H9 (cell line): ENCODE measurements at regions not wholly inside any gene's neighbourhood (a gene's known extent, or its start where the extent isn't known, plus 50 kb on each side); places are given as distances from the start of the nearest gene placed in this dataset.

ENCODE experiments used
- DNase-seq: peaks from one replicate; pipeline ENCODE4 v3.0.0-alpha.2; 2017
- H2AFZ ChIP-seq: one replicate; pipeline ENCODE4 v1.6.1; 2013; ENCODE audit warnings: mild to moderate bottlenecking, low read length, control low read depth, moderate library complexity
- H2AK5ac ChIP-seq: 2 replicates; pipeline ENCODE4 v1.6.1; 2013; ENCODE audit warnings: low read length, control low read depth, mixed read lengths; ENCODE audit not compliant: insufficient read length
- H2BK120ac ChIP-seq: one replicate; pipeline ENCODE4 v1.6.1; 2013; ENCODE audit warnings: low read depth, mild to moderate bottlenecking, low read length, control low read depth, inconsistent platforms; ENCODE audit not compliant: poor library complexity, severe bottlenecking
- H2BK12ac ChIP-seq: 2 replicates; pipeline ENCODE4 v1.6.1; 2013; ENCODE audit warnings: low read length, control low read depth, mixed read lengths, low read depth; ENCODE audit not compliant: insufficient read length
- H2BK15ac ChIP-seq: 2 replicates; pipeline ENCODE4 v1.6.1; 2013; ENCODE audit warnings: low read depth, low read length, control low read depth
- H2BK20ac ChIP-seq: one replicate; pipeline ENCODE4 v1.6.1; 2013; ENCODE audit warnings: low read depth, mild to moderate bottlenecking, low read length, control low read depth, inconsistent platforms; ENCODE audit not compliant: poor library complexity, severe bottlenecking
- H2BK5ac ChIP-seq: 2 replicates; pipeline ENCODE4 v1.6.1; 2013; ENCODE audit warnings: low read length, control low read depth, mixed read lengths; ENCODE audit not compliant: insufficient read length
- H3K14ac ChIP-seq: 2 replicates; pipeline ENCODE4 v1.6.1; 2013; ENCODE audit warnings: low read length, control low read depth; ENCODE audit not compliant: insufficient read depth
- H3K18ac ChIP-seq: 2 replicates; pipeline ENCODE4 v1.6.1; 2013; ENCODE audit warnings: low read depth, mild to moderate bottlenecking, mixed read lengths, low read length, control low read depth; ENCODE audit not compliant: insufficient read length
- H3K23ac ChIP-seq: 2 replicates; pipeline ENCODE4 v1.6.1; 2013; ENCODE audit warnings: low read length, control low read depth, mixed read lengths, low read depth; ENCODE audit not compliant: insufficient read length
- H3K23me2 ChIP-seq: 2 replicates; pipeline ENCODE4 v1.6.1; 2013; ENCODE audit warnings: low read depth, mild to moderate bottlenecking, mixed read lengths, low read length, control low read depth; ENCODE audit not compliant: insufficient read length, poor library complexity, severe bottlenecking
- H3K27ac ChIP-seq: 2 replicates; pipeline ENCODE4 v1.5.1; 2013; ENCODE audit warnings: low read length, control low read depth, mixed read lengths, low read depth; ENCODE audit not compliant: insufficient read length
- H3K27me3 ChIP-seq: 2 replicates; pipeline ENCODE4 v1.6.1; 2013; ENCODE audit warnings: low read length, control low read depth, inconsistent platforms; ENCODE audit not compliant: insufficient read depth
- H3K4ac ChIP-seq: 2 replicates; pipeline ENCODE4 v1.6.1; 2013; ENCODE audit warnings: low read depth, mild to moderate bottlenecking, control low read depth, inconsistent platforms, low read length, moderate library complexity
- H3K4me1 ChIP-seq: 2 replicates; pipeline ENCODE4 v1.6.1; 2013; ENCODE audit warnings: low read length, control low read depth, inconsistent platforms; ENCODE audit not compliant: insufficient read depth
- H3K4me2 ChIP-seq: 2 replicates; pipeline ENCODE4 v1.6.1; 2013; ENCODE audit warnings: low read length, control low read depth, mixed read lengths; ENCODE audit not compliant: insufficient read length, insufficient read depth
- H3K56ac ChIP-seq: 2 replicates; pipeline ENCODE4 v1.6.1; 2013; ENCODE audit warnings: low read depth, mild to moderate bottlenecking, mixed read lengths, low read length, control low read depth; ENCODE audit not compliant: insufficient read length
- H3K79me1 ChIP-seq: 2 replicates; pipeline ENCODE4 v1.6.1; 2013; ENCODE audit warnings: low read depth, mild to moderate bottlenecking, moderate library complexity, low read length, control low read depth, inconsistent platforms; ENCODE audit not compliant: insufficient read depth, poor library complexity, severe bottlenecking
- H3K79me2 ChIP-seq: 2 replicates; pipeline ENCODE4 v1.6.1; 2013; ENCODE audit warnings: low read length, control low read depth, inconsistent platforms; ENCODE audit not compliant: insufficient read depth
- H3K9ac ChIP-seq: 2 replicates; pipeline ENCODE4 v1.6.1; 2013; ENCODE audit warnings: low read length, control low read depth, mixed read lengths; ENCODE audit not compliant: insufficient read length; ENCODE audit errors: extremely low read depth
- H3K9me3 ChIP-seq: one replicate; pipeline ENCODE4 v1.6.1; 2013; ENCODE audit warnings: low read depth, low read length, inconsistent platforms; ENCODE audit not compliant: control insufficient read depth
- H3T11ph ChIP-seq: one replicate; pipeline ENCODE4 v1.6.1; 2013; ENCODE audit warnings: mild to moderate bottlenecking, low read length, control low read depth, inconsistent platforms
- H4K20me1 ChIP-seq: one replicate; pipeline ENCODE4 v1.6.1; 2013; ENCODE audit not compliant: control insufficient read depth, insufficient read length, insufficient read depth
- H4K5ac ChIP-seq: 2 replicates; pipeline ENCODE4 v1.6.1; 2013; ENCODE audit warnings: low read depth, mild to moderate bottlenecking, mixed read lengths, low read length, control low read depth; ENCODE audit not compliant: insufficient read length
- H4K8ac ChIP-seq: replicated peaks from 2 replicates; pipeline ENCODE4 v1.6.1; 2013; ENCODE audit warnings: low read length, control low read depth, mixed read lengths, low read depth; ENCODE audit not compliant: insufficient read length
- H4K91ac ChIP-seq: 2 replicates; pipeline ENCODE4 v1.6.1; 2013; ENCODE audit warnings: low read depth, mild to moderate bottlenecking, moderate library complexity, mixed read lengths, low read length, control low read depth; ENCODE audit not compliant: insufficient read length
- H3K27ac Mint-ChIP-seq, 3 experiments: 2 replicates in 2 of 3; 3 replicates in 1 of 3; pipeline ENCODE4 v1.8.0; 2020 to 2021; ENCODE audit warnings: mixed read lengths in 3 of 3, mild to moderate bottlenecking in 1 of 3, moderate library complexity in 1 of 3
- H3K27me3 Mint-ChIP-seq: 2 replicates; pipeline ENCODE4 v1.8.0; 2021; ENCODE audit warnings: low read depth, mild to moderate bottlenecking, moderate library complexity, mixed read lengths
- H3K36me3 Mint-ChIP-seq, 3 experiments: 2 replicates in 2 of 3; 3 replicates in 1 of 3; pipeline ENCODE4 v1.8.0; 2020 to 2021; ENCODE audit warnings: low read depth in 3 of 3, mixed read lengths in 3 of 3; ENCODE audit not compliant: insufficient read depth in 1 of 3
- H3K4me1 Mint-ChIP-seq, 2 experiments: 2 replicates each; pipeline ENCODE4 v1.8.0; 2020; ENCODE audit warnings: mixed read lengths in 2 of 2
- H3K4me3 Mint-ChIP-seq, 2 experiments: 2 replicates in 1 of 2; 3 replicates in 1 of 2; pipeline ENCODE4 v1.8.0; 2020 to 2021; ENCODE audit warnings: mild to moderate bottlenecking in 2 of 2, mixed read lengths in 2 of 2, moderate library complexity in 1 of 2
- H3K9me3 Mint-ChIP-seq, 2 experiments: 2 replicates in 1 of 2; 3 replicates in 1 of 2; pipeline ENCODE4 v1.8.0; 2020; ENCODE audit warnings: mild to moderate bottlenecking in 2 of 2, mixed read lengths in 2 of 2, moderate library complexity in 1 of 2
- CTCF ChIP-seq: fragments of 200-600 bp; sonication (generic); conservative IDR thresholded peaks from 3 replicates; pipeline ENCODE4 v1.8.0; 2021; ENCODE audit warnings: antibody characterized with exemption, mild to moderate bottlenecking
- WGBS: extraction: QIAGEN DNeasy Blood & Tissue Kit; methylation state at CpG from one replicate; pipeline ENCODE4 v1.1.7; 2013; ENCODE audit warnings: missing lambda C conversion rate, low lambda C conversion rate, mixed read lengths; ENCODE audit not compliant: insufficient read length; ENCODE audit errors: extremely low coverage; 5-methylcytosine and 5-hydroxymethylcytosine counted together

DNA sequence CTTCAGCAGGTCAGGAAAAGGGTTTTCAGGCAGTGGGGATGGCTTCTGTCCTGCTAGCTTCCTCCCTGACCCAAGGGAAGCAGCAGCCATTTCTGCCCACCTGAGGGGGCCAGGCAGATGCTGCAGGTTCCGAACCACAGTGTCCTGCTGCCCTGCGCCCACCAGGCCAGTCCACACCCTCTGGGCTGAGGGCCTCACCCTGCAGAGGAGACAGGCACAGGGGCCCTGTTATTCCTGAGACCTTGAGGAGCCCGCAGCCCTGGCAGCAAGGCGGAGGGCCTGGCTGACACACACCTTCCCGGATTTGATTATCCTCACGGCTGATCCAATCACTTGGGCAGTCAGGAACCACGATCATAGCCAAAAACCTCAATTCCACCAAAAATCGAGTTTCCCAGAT is 725.8 kb downstream of the BRD1 start:
- no peak for DNase-seq
- Histone ChIP-seq H4K5ac (no peak overlapping the region), H3K27ac (no peak overlapping the region), H2BK120ac (no peak overlapping the region), H3K79me2 (no peaks in the 10 kb centered on the region), H3K56ac (no peak overlapping the region), H3K9ac (no peak overlapping the region), H3K79me1 (no peaks in the 10 kb centered on the region), H3T11ph (no peak overlapping the region), H3K4ac (no peak overlapping the region), H3K9me3 (no peaks in the 10 kb centered on the region), H2BK5ac (no peak overlapping the region), H2BK20ac (no peak overlapping the region), H3K23ac (no peak overlapping the region), H2BK15ac (no peak overlapping the region), H4K91ac (no peak overlapping the region), H4K8ac (no peak overlapping the region), H2AFZ (no peak overlapping the region), H2BK12ac (no peak overlapping the region), H4K20me1 (no peaks in the 10 kb centered on the region), H3K18ac (no peak overlapping the region), H3K23me2 (no peaks in the 10 kb centered on the region), H3K27me3 (no peaks in the 10 kb centered on the region), H3K14ac (no peak overlapping the region), H3K4me2 (no peak overlapping the region), H3K4me1 (no peaks in the 10 kb centered on the region), H2AK5ac (no peak overlapping the region)
- no peak for TF ChIP-seq CTCF
- Mint-ChIP-seq H3K27ac (no peak overlapping the region), H3K4me1 (peaks cover 6% of the 10 kb centered on the region in 2 experiments; a peak in 2 of 4 replicates), H3K9me3 (no peaks in the 10 kb centered on the region; a peak in 1 of 5 replicates), H3K4me3 (no peak overlapping the region), H3K36me3 (no peaks in the 10 kb centered on the region), H3K27me3 (peaks cover 4% of the 10 kb centered on the region; the same call in 1 of the 2 replicates)
- no CpG with 5 or more reads among the region's 8 CpGs for WGBS
